Suppressor macrophage treated with lipopolysaccharide for 1 hour (primary cell): ENCODE measurements at regions not wholly inside any gene's neighbourhood (a gene's known extent, or its start where the extent isn't known, plus 50 kb on each side); places are given as distances from the start of the nearest gene placed in this dataset.
A peak's percentile ranks its signal among the peaks of the same experiment; 100 is the strongest.
"Not testable (repeated sequence)": the region's sequence is repeated elsewhere in the genome, so short reads cannot be mapped to it uniquely, and the experiment has no call there.

ENCODE experiments used
- DNase-seq, 3 donors: peaks; one replicate each; pipeline ENCODE4 v3.0.0-alpha.2; 2020 to 2022

- not testable (repeated sequence) for DNase-seq
These were observed 536.1 kb downstream of the FOXD4L6 start for GRCh38 chr9:40592406-40592805.

GRCh38 chr9:40591915-40592314 lies 536.6 kb downstream of the FOXD4L6 start:
- DNase-seq, result peak in 1 of 3 donors; percentile 16

GRCh38 chr9:40587475-40588195 lies 540.8 kb downstream of the FOXD4L6 start:
- not testable (repeated sequence) for DNase-seq

GRCh38 chr9:40584039-40584438 lies 544.4 kb downstream of the FOXD4L6 start:
- not testable (repeated sequence) for DNase-seq

GRCh38 chr9:40583230-40583629 lies 545.3 kb downstream of the FOXD4L6 start:
- DNase-seq, result not testable (repeated sequence)

GRCh38 chr9:40578908-40579307 lies 549.6 kb downstream of the FOXD4L6 start:
- DNase-seq, result not testable (repeated sequence)
